ENCODE measurements at regions not wholly inside any gene's neighbourhood (a gene's known extent, or its start where the extent isn't known, plus 50 kb on each side); places are given as distances from the start of the nearest gene placed in this dataset.

GRCh38 chr6:95357380-95358020 lies 219.8 kb upstream of the MANEA start:
- DNase-seq (ENCODE audit: low read depth), result no peak

GRCh38 chr6:95364016-95364604 lies 213.2 kb upstream of the MANEA start:
- DNase-seq (ENCODE audit: low read depth), result no peak

GRCh38 chr6:95365454-95365853 lies 211.9 kb upstream of the MANEA start:
- no peak for DNase-seq (ENCODE audit: low read depth)

- DNase-seq (ENCODE audit: low read depth), result no peak
Measured at GRCh38 chr6:95366414-95366813, 210.9 kb upstream of the MANEA start.

GRCh38 chr6:95383878-95384277 lies 193.5 kb upstream of the MANEA start:
- DNase-seq (ENCODE audit: low read depth), result no peak

- no peak for DNase-seq (ENCODE audit: low read depth)
Measured at GRCh38 chr6:95384988-95385387, 192.3 kb upstream of the MANEA start.

- DNase-seq (ENCODE audit: low read depth), result no peak
Measured at GRCh38 chr6:95387845-95388244, 189.5 kb upstream of the MANEA start.

- no peak for DNase-seq (ENCODE audit: low read depth)
Measured at GRCh38 chr6:95404777-95405176, 172.6 kb upstream of the MANEA start.

- no peak for DNase-seq (ENCODE audit: low read depth)
Measured at GRCh38 chr6:95408111-95408510, 169.2 kb upstream of the MANEA start.

GRCh38 chr6:95410168-95410567 lies 167.2 kb upstream of the MANEA start:
- DNase-seq (ENCODE audit: low read depth), result no peak

GRCh38 chr6:95413789-95414188 lies 163.5 kb upstream of the MANEA start:
- DNase-seq (ENCODE audit: low read depth), result no peak

- no peak for DNase-seq (ENCODE audit: low read depth)
Measured at GRCh38 chr6:95417856-95418255, 159.5 kb upstream of the MANEA start.

- DNase-seq (ENCODE audit: low read depth), result no peak
Measured at GRCh38 chr6:95420792-95421191, 156.5 kb upstream of the MANEA start.

- no peak for DNase-seq (ENCODE audit: low read depth)
Measured at GRCh38 chr6:95423331-95423730, 154.0 kb upstream of the MANEA start.

GRCh38 chr6:95431637-95432228 lies 145.6 kb upstream of the MANEA start:
- DNase-seq (ENCODE audit: low read depth), result peak; percentile 17

- DNase-seq (ENCODE audit: low read depth), result no peak
Measured at GRCh38 chr6:95439741-95440140, 137.6 kb upstream of the MANEA start.

GRCh38 chr6:95448208-95448607 lies 129.1 kb upstream of the MANEA start:
- no peak for DNase-seq (ENCODE audit: low read depth)

- DNase-seq (ENCODE audit: low read depth), result no peak
Measured at GRCh38 chr6:95469511-95469910, 107.8 kb upstream of the MANEA start.

GRCh38 chr6:95478941-95479340 lies 98.4 kb upstream of the MANEA start:
- DNase-seq (ENCODE audit: low read depth), result no peak

- DNase-seq (ENCODE audit: low read depth), result no peak
Measured at GRCh38 chr6:95487817-95488216, 89.5 kb upstream of the MANEA start.

- no peak for DNase-seq (ENCODE audit: low read depth)
Measured at GRCh38 chr6:95489185-95489863, 88.0 kb upstream of the MANEA start.

- no peak for DNase-seq (ENCODE audit: low read depth)
Measured at GRCh38 chr6:95496769-95497426, 80.4 kb upstream of the MANEA start.

All from fibroblast of the conjunctiva (primary cell).